CD4-positive, alpha-beta T cell (primary cell): ENCODE measurements at regions not wholly inside any gene's neighbourhood (a gene's known extent, or its start where the extent isn't known, plus 50 kb on each side); places are given as distances from the start of the nearest gene placed in this dataset.

Experiments used
- ATAC-seq: fragments of 200-7000 bp; cut with Tn5 transposase; one replicate; pipeline ENCODE4 v1.10.0; 2022; ENCODE audit warnings: mild to moderate bottlenecking; ENCODE audit not compliant: poor library complexity
- CTCF ChIA-PET: fragments of 350-600 bp; sonication (Branson Sonifier 250); formaldehyde crosslinking; loops from one replicate; lab custom pipeline; 2021; ENCODE audit warnings: antibody characterized with exemption, inconsistent platforms; lab: Charles Lee
- POLR2A ChIA-PET: fragments of 350-600 bp; sonication (Branson Sonifier 250); formaldehyde crosslinking; loops from one replicate; lab custom pipeline; 2021; ENCODE audit warnings: antibody characterized with exemption, inconsistent platforms; lab: Charles Lee
- DNase-seq, 14 experiments: peaks; one replicate each; pipeline ENCODE4 v3.0.0-alpha.2; 2013 to 2020; ENCODE audit warnings: mixed read lengths in 2 of 14
- H3K27ac ChIP-seq, 2 donors: one replicate each; pipeline versions ENCODE4 v1.5.1 to v1.7.0; 2013; ENCODE audit warnings: low read length in 2 of 2, low read depth in 1 of 2, mild to moderate bottlenecking in 1 of 2
- H3K27me3 ChIP-seq, 2 experiments: 1 replicate in 1 of 2; 2 replicates in 1 of 2; pipeline versions ENCODE4 v1.6.1 to v1.7.0; 2013; ENCODE audit warnings: low read length in 2 of 2, control low read depth in 1 of 2, mild to moderate bottlenecking in 1 of 2, moderate library complexity in 1 of 2; ENCODE audit not compliant: insufficient read depth in 2 of 2, control insufficient read depth in 1 of 2
- H3K36me3 ChIP-seq: one replicate; pipeline ENCODE4 v1.6.1; 2013; ENCODE audit warnings: low read length, control low read depth; ENCODE audit not compliant: insufficient read depth
- H3K4me1 ChIP-seq: one replicate; pipeline ENCODE4 v1.6.1; 2013; ENCODE audit warnings: low read length, control low read depth; ENCODE audit not compliant: insufficient read depth
- H3K4me3 ChIP-seq: one replicate; pipeline ENCODE4 v1.5.1; 2013; ENCODE audit warnings: mild to moderate bottlenecking, low read length, moderate library complexity
- H3K9me3 ChIP-seq, 2 experiments: 1 replicate in 1 of 2; 2 replicates in 1 of 2; pipeline versions ENCODE4 v1.6.1 to v1.7.0; 2013; ENCODE audit warnings: low read length in 2 of 2, mild to moderate bottlenecking in 2 of 2, control low read depth in 1 of 2, moderate library complexity in 1 of 2; ENCODE audit not compliant: control insufficient read depth in 1 of 2, insufficient read depth in 1 of 2
- H3K27ac Mint-ChIP-seq: one replicate; pipeline ENCODE4 v1.8.0; 2020; ENCODE audit warnings: mixed read lengths
- H3K27me3 Mint-ChIP-seq: one replicate; pipeline ENCODE4 v1.8.0; 2021; ENCODE audit warnings: mixed read lengths
- H3K36me3 Mint-ChIP-seq: one replicate; pipeline ENCODE4 v1.8.0; 2021; ENCODE audit warnings: low read depth, mixed read lengths
- H3K4me1 Mint-ChIP-seq: one replicate; pipeline ENCODE4 v1.8.0; 2021; ENCODE audit warnings: low read depth, mixed read lengths
- H3K4me3 Mint-ChIP-seq: one replicate; pipeline ENCODE4 v1.8.0; 2020; ENCODE audit warnings: mild to moderate bottlenecking, mixed read lengths
- H3K9me3 Mint-ChIP-seq: one replicate; pipeline ENCODE4 v1.8.0; 2020; ENCODE audit warnings: mixed read lengths
- CTCF ChIP-seq: fragments of 200-600 bp; IDR thresholded peaks from one replicate; pipeline ENCODE4 v1.8.0; 2022; ENCODE audit warnings: antibody characterized with exemption, mild to moderate bottlenecking
- intact Hi-C, 2 experiments: fragments of 100-400 bp; cut with DNase I in 1 of 2; cut with micrococcal nuclease in 1 of 2; formaldehyde crosslinking; loops; one replicate each; pipeline versions ENCODE4 v1.15.1 to v1.9.0; 2023 to 2025; cut with DNase I, micrococcal nuclease

- ATAC-seq (no peak), DNase-seq (no peak)
- intact Hi-C loops = no loop called here
- Mint-ChIP-seq H3K27me3 (peaks cover 44% of the 10 kb centered on the region), H3K4me3 (no peak overlapping the region), H3K27ac (no peak overlapping the region), H3K9me3 (no peaks in the 10 kb centered on the region), H3K4me1 (no peaks in the 10 kb centered on the region), H3K36me3 (no peaks in the 10 kb centered on the region)
- ChIA-PET CTCF (no interaction called here), POLR2A (no interaction called here)
- H3K36me3 ChIP-seq = no peaks in the 10 kb centered on the region
- TF ChIP-seq CTCF = no peak
- H3K9me3 ChIP-seq = no peaks in the 10 kb centered on the region
- H3K27me3 ChIP-seq = peaks cover 0 to 6% of the 10 kb centered on the region in 2 experiments
- H3K4me3 ChIP-seq = no peak overlapping the region
- no peak overlapping the region for H3K27ac ChIP-seq
- H3K4me1 ChIP-seq = no peaks in the 10 kb centered on the region
These were observed 64.3 kb upstream of the CDKN3 start for GRCh38 chr14:54332490-54332889.

GRCh38 chr14:54333511-54333910, 63.3 kb upstream of the CDKN3 start:
- Histone ChIP-seq H3K9me3 (no peaks in the 10 kb centered on the region), H3K4me1 (no peaks in the 10 kb centered on the region), H3K27ac (no peak overlapping the region), H3K27me3 (peaks cover 0 to 6% of the 10 kb centered on the region in 2 experiments), H3K4me3 (no peak overlapping the region), H3K36me3 (no peaks in the 10 kb centered on the region)
- intact Hi-C loops = no loop called here
- POLR2A ChIA-PET = no interaction called here
- ATAC-seq (no peak), DNase-seq (no peak)
- Mint-ChIP-seq H3K36me3 (no peaks in the 10 kb centered on the region), H3K9me3 (no peaks in the 10 kb centered on the region), H3K27me3 (peaks cover 41% of the 10 kb centered on the region), H3K4me3 (no peak overlapping the region), H3K4me1 (no peaks in the 10 kb centered on the region), H3K27ac (no peak overlapping the region)
- no peak for TF ChIP-seq CTCF
- CTCF ChIA-PET = no interaction called here

DNA sequence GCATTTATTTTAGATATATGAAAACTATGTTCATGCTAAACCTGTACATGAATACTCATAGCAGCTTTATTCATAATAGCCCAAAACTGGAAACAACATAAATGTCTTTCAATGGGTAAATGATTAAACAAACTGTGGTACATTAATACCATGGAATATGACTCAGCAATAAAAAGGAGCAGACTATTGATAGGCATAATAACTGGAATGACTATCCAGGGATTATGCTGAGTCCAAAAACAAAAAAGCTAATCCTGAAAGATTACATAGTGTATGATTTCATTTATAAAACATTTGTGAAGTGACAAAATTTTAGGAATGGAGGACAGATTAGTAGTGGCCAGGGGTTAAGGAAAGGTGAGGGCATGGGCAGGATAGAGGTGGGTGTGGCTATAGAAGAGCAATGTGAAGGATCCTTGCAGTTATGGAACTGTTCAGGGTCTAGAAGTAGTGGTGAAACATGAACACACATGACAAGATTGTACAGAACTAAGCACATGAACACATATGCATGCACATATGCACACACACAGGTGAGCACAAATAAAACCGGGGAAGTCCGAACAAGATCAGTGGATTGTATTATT, 61.1 kb upstream of the CDKN3 start:
- CTCF ChIA-PET = no interaction called here
- no peak overlapping the region for H3K4me3 Mint-ChIP-seq

More for the DNA sequence above, 61.1 kb upstream of the CDKN3 start:
- no peaks in the 10 kb centered on the region for H3K9me3 ChIP-seq
- intact Hi-C loops = no loop called here
- Mint-ChIP-seq H3K36me3 (no peaks in the 10 kb centered on the region), H3K27me3 (peaks cover 28% of the 10 kb centered on the region), H3K27ac (no peak overlapping the region), H3K9me3 (no peaks in the 10 kb centered on the region), H3K4me1 (no peaks in the 10 kb centered on the region)
- no peak for TF ChIP-seq CTCF
- POLR2A ChIA-PET = no interaction called here
- H3K27ac ChIP-seq = no peak overlapping the region
- no peaks in the 10 kb centered on the region for H3K4me1 ChIP-seq
- no peak for ATAC-seq
- no peak for DNase-seq
- H3K4me3 ChIP-seq = no peak overlapping the region
- H3K36me3 ChIP-seq = no peaks in the 10 kb centered on the region
- H3K27me3 ChIP-seq = no peaks in the 10 kb centered on the region
